Fibroblast of lung (primary cell): ENCODE measurements at regions not wholly inside any gene's neighbourhood (a gene's known extent, or its start where the extent isn't known, plus 50 kb on each side); places are given as distances from the start of the nearest gene placed in this dataset.
A peak's percentile ranks its signal among the peaks of the same experiment; 100 is the strongest.
"Not testable (repeated sequence)": the region's sequence is repeated elsewhere in the genome, so short reads cannot be mapped to it uniquely, and the experiment has no call there.

Source experiments
- DNase-seq, 2 donors: peaks; one replicate each; pipeline versions ENCODE4 v3.0.0 to v3.0.0-alpha.2; 2010; ENCODE audit warnings: low read depth in 2 of 2
- H2AFZ ChIP-seq: 2 replicates; pipeline ENCODE4 v1.5.1; 2012; ENCODE audit warnings: low read length, control low read depth, inconsistent platforms
- H3K27ac ChIP-seq: 2 replicates; pipeline ENCODE4 v1.5.1; 2011; ENCODE audit warnings: low read length, control low read depth; ENCODE audit not compliant: insufficient read depth
- H3K27me3 ChIP-seq: 2 replicates; pipeline ENCODE4 v1.5.1; 2011; ENCODE audit warnings: mild to moderate bottlenecking, low read length; ENCODE audit not compliant: control insufficient read depth, insufficient read depth
- H3K36me3 ChIP-seq: 2 replicates; pipeline ENCODE4 v1.5.1; 2011; ENCODE audit warnings: low read length; ENCODE audit not compliant: control insufficient read depth, insufficient read depth
- H3K4me1 ChIP-seq: 2 replicates; pipeline ENCODE4 v1.5.1; 2011; ENCODE audit warnings: low read length; ENCODE audit not compliant: control insufficient read depth, insufficient read depth; ENCODE audit errors: extremely low read depth
- H3K4me2 ChIP-seq: 2 replicates; pipeline ENCODE4 v1.5.1; 2011; ENCODE audit warnings: low read length, control low read depth; ENCODE audit not compliant: insufficient read depth; ENCODE audit errors: extremely low read depth
- H3K4me3 ChIP-seq, 4 experiments: fragments of 200-600 bp in 1 of 4; sonication (generic) in 1 of 4; replicated peaks in 1 of 4; 2 replicates each; pipeline ENCODE4 v1.5.1; 2011 to 2016; ENCODE audit warnings: low read length in 4 of 4, low read depth in 3 of 4, mild to moderate bottlenecking in 3 of 4, control low read depth in 2 of 4, inconsistent platforms in 1 of 4, mixed read lengths in 1 of 4; ENCODE audit not compliant: insufficient read depth in 1 of 4; ENCODE audit errors: control extremely low read depth in 1 of 4
- H3K79me2 ChIP-seq: 2 replicates; pipeline ENCODE4 v1.5.1; 2012; ENCODE audit warnings: mild to moderate bottlenecking, low read length, inconsistent platforms; ENCODE audit not compliant: control insufficient read depth, insufficient read depth
- H3K9ac ChIP-seq: 2 replicates; pipeline ENCODE4 v1.5.1; 2011; ENCODE audit warnings: mild to moderate bottlenecking, low read length, control low read depth; ENCODE audit not compliant: insufficient read depth
- H3K9me3 ChIP-seq: 2 replicates; pipeline ENCODE4 v1.5.1; 2012; ENCODE audit warnings: low read depth, low read length; ENCODE audit not compliant: control insufficient read depth, insufficient read depth
- H4K20me1 ChIP-seq: 2 replicates; pipeline ENCODE4 v1.5.1; 2011; ENCODE audit warnings: low read length; ENCODE audit not compliant: control insufficient read depth, insufficient read depth; ENCODE audit errors: extremely low read depth
- CTCF ChIP-seq, 2 donors: IDR thresholded peaks in 1 of 2; conservative IDR thresholded peaks in 1 of 2; 1 replicate in 1 of 2; 2 replicates in 1 of 2; pipeline ENCODE4 v1.5.1; 2011 to 2012; ENCODE audit warnings: low read length in 2 of 2, control low read depth in 1 of 2, inconsistent platforms in 1 of 2, low read depth in 1 of 2, mild to moderate bottlenecking in 1 of 2
- EZH2 ChIP-seq: IDR thresholded peaks from 2 replicates; pipeline ENCODE4 v1.5.1; 2012; ENCODE audit warnings: low read length, control low read depth, mild to moderate bottlenecking; ENCODE audit errors: missing control alignments

DNA sequence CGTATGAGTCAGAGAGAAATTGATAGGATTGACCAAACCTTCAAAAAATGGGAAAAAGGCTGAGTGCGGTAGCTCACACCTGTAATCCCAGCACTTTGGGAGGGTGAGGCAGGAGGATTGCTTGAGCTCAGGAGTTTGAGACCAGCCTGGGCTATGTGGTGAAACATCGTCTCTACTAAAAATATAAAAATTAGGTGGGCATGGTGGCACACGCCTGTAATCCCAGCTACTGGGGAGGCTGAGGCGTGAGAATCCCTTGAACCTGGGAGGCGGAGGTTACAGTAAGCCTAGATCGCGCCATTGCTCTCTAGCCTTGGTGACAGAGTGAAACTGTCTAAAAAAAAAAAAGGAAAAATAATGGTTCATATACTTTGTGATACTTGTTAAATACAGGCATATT is 59.9 kb upstream of the TPTE start:
- not testable (repeated sequence) for H4K20me1 ChIP-seq, H3K4me3 ChIP-seq, DNase-seq, H3K9ac ChIP-seq, H3K4me1 ChIP-seq, H3K79me2 ChIP-seq, H3K4me2 ChIP-seq, H2AFZ ChIP-seq, H3K27me3 ChIP-seq, H3K27ac ChIP-seq, H3K36me3 ChIP-seq
- TF ChIP-seq CTCF (conservative IDR thresholded peaks at IDR 0.05 in 1 of 2, IDR thresholded peaks at IDR 0.05 in 1 of 2; ENCODE audit: low read depth in 1 of 2, low read length in 2 of 2) = peak in 1 of 2 donors; percentile 3
- peaks cover 10% of the 10 kb centered on the region for H3K9me3 ChIP-seq

DNA sequence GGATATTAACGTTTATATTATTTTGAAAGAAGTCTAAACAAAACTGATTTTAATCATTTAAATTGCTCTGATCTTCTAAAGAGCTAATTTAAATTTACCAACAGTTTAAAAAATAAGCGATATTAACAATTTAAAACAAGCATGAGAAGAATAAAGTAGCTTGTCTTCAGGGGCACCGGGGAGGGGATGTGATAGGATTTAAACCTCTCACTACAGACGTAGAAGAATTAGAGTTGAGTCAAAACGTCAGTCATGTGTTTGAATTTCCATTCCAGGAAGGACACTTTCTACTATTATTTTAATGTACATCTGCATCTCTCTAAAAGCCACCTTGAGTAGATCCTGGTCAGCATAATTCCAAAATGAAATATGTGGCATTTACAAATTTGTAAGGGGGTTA is 58.2 kb upstream of the TPTE start:
- Histone ChIP-seq H3K9ac (no peak overlapping the region), H4K20me1 (no peaks in the 10 kb centered on the region), H2AFZ (no peak overlapping the region), H3K27ac (no peak overlapping the region), H3K4me1 (no peaks in the 10 kb centered on the region), H3K9me3 (peaks cover 8% of the 10 kb centered on the region), H3K4me3 (no peak overlapping the region), H3K4me2 (no peak overlapping the region), H3K79me2 (no peaks in the 10 kb centered on the region), H3K36me3 (no peaks in the 10 kb centered on the region), H3K27me3 (no peaks in the 10 kb centered on the region)
- TF ChIP-seq EZH2 = no peak
- no peak for TF ChIP-seq CTCF (conservative IDR thresholded peaks at IDR 0.05 in 1 of 2, IDR thresholded peaks at IDR 0.05 in 1 of 2; ENCODE audit: low read depth in 1 of 2, low read length in 2 of 2)
- DNase-seq = no peak

- no peaks in the 10 kb centered on the region for H3K4me1 ChIP-seq
- no peak for DNase-seq
- TF ChIP-seq CTCF (conservative IDR thresholded peaks at IDR 0.05 in 1 of 2, IDR thresholded peaks at IDR 0.05 in 1 of 2; ENCODE audit: low read depth in 1 of 2, low read length in 2 of 2) (no peak), EZH2 (no peak)
- H3K4me3 ChIP-seq = no peak overlapping the region
- no peak overlapping the region for H3K4me2 ChIP-seq
- no peaks in the 10 kb centered on the region for H3K79me2 ChIP-seq
- H3K9ac ChIP-seq = no peak overlapping the region
- no peaks in the 10 kb centered on the region for H3K27me3 ChIP-seq
- no peaks in the 10 kb centered on the region for H4K20me1 ChIP-seq
- no peak overlapping the region for H3K27ac ChIP-seq
- H3K9me3 ChIP-seq = peaks cover 8% of the 10 kb centered on the region
- H2AFZ ChIP-seq = no peak overlapping the region
- no peaks in the 10 kb centered on the region for H3K36me3 ChIP-seq
Observed at GRCh38 chr21:10464975-10465374, 56.4 kb upstream of the TPTE start.

DNA sequence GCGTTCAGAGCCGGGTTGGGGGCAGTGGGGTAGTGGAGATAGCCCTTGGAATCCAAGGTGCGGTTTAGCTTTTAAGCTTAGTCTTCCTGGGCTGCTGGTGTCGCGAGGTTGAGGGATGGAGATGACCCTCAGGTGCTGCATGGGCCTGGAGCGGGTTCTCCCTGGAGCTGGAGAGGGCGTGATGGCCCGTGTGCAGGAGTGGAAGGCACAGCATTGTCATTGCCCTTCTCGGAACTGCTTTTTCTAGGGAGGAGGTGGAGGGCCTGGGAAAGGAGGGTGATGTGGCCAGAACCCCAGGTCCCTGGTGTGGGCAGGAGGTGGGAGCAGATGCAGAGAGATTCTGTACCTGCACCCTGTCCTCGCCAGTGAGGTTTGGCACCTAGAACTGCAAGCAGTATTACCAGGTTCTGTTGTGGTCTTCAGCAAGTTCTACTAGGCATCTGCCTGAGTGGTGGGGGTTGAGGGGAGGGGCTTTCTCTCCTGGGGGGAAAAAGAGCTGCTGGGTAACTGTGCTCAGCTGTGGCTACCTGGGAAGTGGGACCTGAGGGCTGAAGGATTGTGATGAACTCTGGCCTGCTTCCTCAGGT is 55.8 kb upstream of the TPTE start:
- H4K20me1 ChIP-seq, DNase-seq, H3K79me2 ChIP-seq, H3K4me3 ChIP-seq, H3K4me1 ChIP-seq, H2AFZ ChIP-seq, H3K9ac ChIP-seq, H3K27ac ChIP-seq, H3K27me3 ChIP-seq, H3K4me2 ChIP-seq, H3K36me3 ChIP-seq, H3K9me3 ChIP-seq: not testable (repeated sequence)
